ENCODE measurements at regions not wholly inside any gene's neighbourhood (a gene's known extent, or its start where the extent isn't known, plus 50 kb on each side); places are given as distances from the start of the nearest gene placed in this dataset.

GRCh38 chr3:194278186-194278845 is 72.8 kb downstream of the CPN2 start:
- no peaks in the 10 kb centered on the region for H3K9me3 Mint-ChIP-seq
- H3K27ac Mint-ChIP-seq = no peak overlapping the region
- POLR2A ChIA-PET = no interaction called here
- ATAC-seq (ENCODE audit: low read depth) = no peak
- no peak overlapping the region for H3K4me3 Mint-ChIP-seq
- H3K4me1 Mint-ChIP-seq = peaks cover 2% of the 10 kb centered on the region
- H3K36me3 Mint-ChIP-seq = no peaks in the 10 kb centered on the region
- H3K27me3 Mint-ChIP-seq = peaks cover 14% of the 10 kb centered on the region
- no peak for DNase-seq

GRCh38 chr3:194279101-194279500 is 72.0 kb downstream of the CPN2 start:
- H3K9me3 Mint-ChIP-seq = no peaks in the 10 kb centered on the region
- no peaks in the 10 kb centered on the region for H3K36me3 Mint-ChIP-seq
- no peak overlapping the region for H3K4me3 Mint-ChIP-seq
- H3K27ac Mint-ChIP-seq = no peak overlapping the region
- POLR2A ChIA-PET = no interaction called here
- ATAC-seq (ENCODE audit: low read depth) (no peak), DNase-seq (no peak)
- peaks cover 16% of the 10 kb centered on the region for H3K27me3 Mint-ChIP-seq
- peaks cover 2% of the 10 kb centered on the region for H3K4me1 Mint-ChIP-seq

- Mint-ChIP-seq H3K4me3 (no peak overlapping the region), H3K4me1 (peaks cover 2% of the 10 kb centered on the region), H3K9me3 (no peaks in the 10 kb centered on the region), H3K27me3 (peaks cover 20% of the 10 kb centered on the region), H3K27ac (no peak overlapping the region), H3K36me3 (no peaks in the 10 kb centered on the region)
- no peak for ATAC-seq (ENCODE audit: low read depth)
- POLR2A ChIA-PET = no interaction called here
- DNase-seq = no peak
These were observed 71.3 kb downstream of the CPN2 start for GRCh38 chr3:194279701-194280360.

GRCh38 chr3:194280777-194281176 is 70.4 kb downstream of the CPN2 start:
- H3K27ac Mint-ChIP-seq = no peak overlapping the region
- DNase-seq = no peak
- peaks cover 2% of the 10 kb centered on the region for H3K4me1 Mint-ChIP-seq
- no peaks in the 10 kb centered on the region for H3K36me3 Mint-ChIP-seq
- POLR2A ChIA-PET = interaction anchor here (0.6 kb wide), 1 partner anchor 113 kb away, joined by 3 read pairs; no protein-coding TSS in a partner anchor
- no peak for ATAC-seq (ENCODE audit: low read depth)
- H3K27me3 Mint-ChIP-seq = peaks cover 20% of the 10 kb centered on the region
- H3K9me3 Mint-ChIP-seq = no peaks in the 10 kb centered on the region
- no peak overlapping the region for H3K4me3 Mint-ChIP-seq

GRCh38 chr3:194281306-194281705 is 69.8 kb downstream of the CPN2 start:
- peaks cover 20% of the 10 kb centered on the region for H3K27me3 Mint-ChIP-seq
- POLR2A ChIA-PET = no interaction called here
- H3K27ac Mint-ChIP-seq = no peak overlapping the region
- H3K4me3 Mint-ChIP-seq = no peak overlapping the region
- H3K9me3 Mint-ChIP-seq = no peaks in the 10 kb centered on the region
- no peaks in the 10 kb centered on the region for H3K4me1 Mint-ChIP-seq
- H3K36me3 Mint-ChIP-seq = no peaks in the 10 kb centered on the region
- DNase-seq (no peak), ATAC-seq (ENCODE audit: low read depth) (no peak)

GRCh38 chr3:194281766-194282165 is 69.4 kb downstream of the CPN2 start:
- Mint-ChIP-seq H3K4me1 (no peaks in the 10 kb centered on the region), H3K27ac (no peak overlapping the region), H3K27me3 (peaks cover 20% of the 10 kb centered on the region), H3K36me3 (no peaks in the 10 kb centered on the region), H3K9me3 (no peaks in the 10 kb centered on the region), H3K4me3 (no peak overlapping the region)
- DNase-seq (no peak), ATAC-seq (ENCODE audit: low read depth) (no peak)
- POLR2A ChIA-PET = no interaction called here

GRCh38 chr3:194282436-194283122 is 68.5 kb downstream of the CPN2 start:
- no peak for ATAC-seq (ENCODE audit: low read depth)
- H3K27me3 Mint-ChIP-seq = peaks cover 22% of the 10 kb centered on the region
- POLR2A ChIA-PET = no interaction called here
- no peaks in the 10 kb centered on the region for H3K4me1 Mint-ChIP-seq
- H3K27ac Mint-ChIP-seq = no peak overlapping the region
- H3K9me3 Mint-ChIP-seq = no peaks in the 10 kb centered on the region
- H3K4me3 Mint-ChIP-seq = no peak overlapping the region
- no peaks in the 10 kb centered on the region for H3K36me3 Mint-ChIP-seq
- no peak for DNase-seq

- Mint-ChIP-seq H3K4me3 (no peak overlapping the region), H3K27ac (no peak overlapping the region), H3K9me3 (no peaks in the 10 kb centered on the region), H3K4me1 (no peaks in the 10 kb centered on the region), H3K36me3 (no peaks in the 10 kb centered on the region), H3K27me3 (peaks cover 29% of the 10 kb centered on the region)
- DNase-seq (no peak), ATAC-seq (ENCODE audit: low read depth) (no peak)
- POLR2A ChIA-PET = no interaction called here
These were observed 67.7 kb downstream of the CPN2 start for GRCh38 chr3:194283221-194284006.

- ATAC-seq (ENCODE audit: low read depth) = no peak
- H3K9me3 Mint-ChIP-seq = no peaks in the 10 kb centered on the region
- no peak for DNase-seq
- H3K27ac Mint-ChIP-seq = no peak overlapping the region
- H3K27me3 Mint-ChIP-seq = peaks cover 37% of the 10 kb centered on the region
- H3K36me3 Mint-ChIP-seq = no peaks in the 10 kb centered on the region
- no peaks in the 10 kb centered on the region for H3K4me1 Mint-ChIP-seq
- POLR2A ChIA-PET = no interaction called here
- H3K4me3 Mint-ChIP-seq = no peak overlapping the region
These were observed 66.8 kb downstream of the CPN2 start for GRCh38 chr3:194284351-194284750.

- peaks cover 38% of the 10 kb centered on the region for H3K27me3 Mint-ChIP-seq
- H3K4me3 Mint-ChIP-seq = no peak overlapping the region
- DNase-seq (no peak), ATAC-seq (ENCODE audit: low read depth) (no peak)
- no peak overlapping the region for H3K27ac Mint-ChIP-seq
- POLR2A ChIA-PET = no interaction called here
- H3K9me3 Mint-ChIP-seq = no peaks in the 10 kb centered on the region
- no peaks in the 10 kb centered on the region for H3K36me3 Mint-ChIP-seq
- H3K4me1 Mint-ChIP-seq = no peaks in the 10 kb centered on the region
These were observed 65.9 kb downstream of the CPN2 start for GRCh38 chr3:194285024-194285849.

GRCh38 chr3:194285850-194286197 is 65.3 kb downstream of the CPN2 start:
- Mint-ChIP-seq H3K4me1 (no peaks in the 10 kb centered on the region), H3K9me3 (no peaks in the 10 kb centered on the region), H3K27ac (no peak overlapping the region), H3K4me3 (no peak overlapping the region), H3K36me3 (no peaks in the 10 kb centered on the region), H3K27me3 (peaks cover 37% of the 10 kb centered on the region)
- DNase-seq = no peak
- no peak for ATAC-seq (ENCODE audit: low read depth)
- POLR2A ChIA-PET = no interaction called here

- Mint-ChIP-seq H3K27ac (no peak overlapping the region), H3K27me3 (peaks cover 41% of the 10 kb centered on the region), H3K4me3 (no peak overlapping the region), H3K9me3 (no peaks in the 10 kb centered on the region), H3K36me3 (no peaks in the 10 kb centered on the region), H3K4me1 (no peaks in the 10 kb centered on the region)
- no peak for ATAC-seq (ENCODE audit: low read depth)
- DNase-seq = no peak
- POLR2A ChIA-PET = no interaction called here
These were observed 64.6 kb downstream of the CPN2 start for GRCh38 chr3:194286375-194287146.
